PC-3 (cell line): ENCODE measurements at regions not wholly inside any gene's neighbourhood (a gene's known extent, or its start where the extent isn't known, plus 50 kb on each side); places are given as distances from the start of the nearest gene placed in this dataset.

Experiments used
- ATAC-seq: fragments of 200-7000 bp; cut with Tn5 transposase; 2 replicates; pipeline ENCODE4 v1.9.1; 2020; ENCODE audit warnings: mild to moderate bottlenecking, moderate library complexity
- BruUV-seq: library from RNA; stranded (reverse); fragments of 400-500 nt; replicated peaks from 2 replicates; lab custom pipeline; 2021; lab: Mats Ljungman, UMichigan
- CTCF ChIA-PET: fragments of 300-600 bp; sonication (Branson Sonifier 250); formaldehyde crosslinking; loops from one replicate; lab custom pipeline; 2022; ENCODE audit warnings: antibody characterized with exemption; lab: Charles Lee
- POLR2A ChIA-PET: fragments of 300-600 bp; sonication (Branson Sonifier 250); formaldehyde crosslinking; loops from one replicate; lab custom pipeline; 2022; ENCODE audit warnings: antibody characterized with exemption; ENCODE audit not compliant: unreplicated experiment; lab: Charles Lee
- DNase-seq: peaks from one replicate; pipeline ENCODE4 v3.0.0-alpha.2; 2015
- H2AFZ ChIP-seq: fragments of 300-600 bp; sonication (generic); 2 replicates; pipeline ENCODE4 v1.6.0; 2016; ENCODE audit warnings: antibody characterized with exemption, low read length
- H3F3A ChIP-seq: fragments of 300-600 bp; sonication (generic); one replicate; pipeline ENCODE4 v1.6.0; 2017; ENCODE audit warnings: antibody characterized with exemption, low read length, control low read depth, mild to moderate bottlenecking; ENCODE audit not compliant: unreplicated experiment
- H3K27ac ChIP-seq: fragments of 300-600 bp; sonication (generic); 2 replicates; pipeline ENCODE4 v1.5.1; 2016; ENCODE audit warnings: mild to moderate bottlenecking, low read length
- H3K27me3 ChIP-seq: fragments of 300-600 bp; sonication (generic); 2 replicates; pipeline ENCODE4 v1.6.1; 2016; ENCODE audit warnings: low read length, mixed read lengths
- H3K36me3 ChIP-seq: fragments of 300-600 bp; sonication (generic); 2 replicates; pipeline ENCODE4 v1.6.1; 2016; ENCODE audit warnings: low read depth, mixed run types, low read length, mixed read lengths
- H3K4me1 ChIP-seq: fragments of 300-600 bp; sonication (generic); 2 replicates; pipeline ENCODE4 v1.5.1; 2016; ENCODE audit warnings: low read length; ENCODE audit not compliant: insufficient read depth
- H3K4me2 ChIP-seq: fragments of 300-600 bp; sonication (generic); 2 replicates; pipeline ENCODE4 v1.6.0; 2016; ENCODE audit warnings: low read length
- H3K4me3 ChIP-seq: fragments of 300-600 bp; sonication (generic); 2 replicates; pipeline ENCODE4 v1.5.1; 2016; ENCODE audit warnings: mild to moderate bottlenecking, low read length, mixed read lengths
- H3K79me2 ChIP-seq: fragments of 300-600 bp; sonication (generic); 2 replicates; pipeline ENCODE4 v1.6.1; 2017; ENCODE audit warnings: low read length, mixed read lengths
- H3K9ac ChIP-seq: fragments of 300-600 bp; sonication (generic); 2 replicates; pipeline ENCODE4 v1.6.0; 2016; ENCODE audit warnings: mild to moderate bottlenecking, low read length
- H3K9me2 ChIP-seq: fragments of 300-600 bp; sonication (generic); replicated peaks from 2 replicates; pipeline ENCODE4 v1.6.1; 2016; ENCODE audit warnings: mixed run types, low read length, mixed read lengths
- H3K9me3 ChIP-seq: fragments of 300-600 bp; sonication (generic); 2 replicates; pipeline ENCODE4 v1.6.1; 2016; ENCODE audit warnings: low read length, mixed read lengths
- H4K20me1 ChIP-seq: fragments of 300-600 bp; sonication (generic); 2 replicates; pipeline ENCODE4 v1.6.1; 2016; ENCODE audit warnings: low read length, mixed read lengths
- EZH2 ChIP-seq: fragments of 300-600 bp; sonication (generic); IDR thresholded peaks from one replicate; pipeline ENCODE4 v1.6.1; 2017; ENCODE audit warnings: antibody characterized with exemption, mild to moderate bottlenecking, low read length; ENCODE audit not compliant: unreplicated experiment
- EZH2phosphoT487 ChIP-seq: fragments of 300-600 bp; sonication (generic); IDR thresholded peaks from 2 replicates; pipeline ENCODE4 v1.6.1; 2018; ENCODE audit warnings: mild to moderate bottlenecking, antibody characterized with exemption, low read length, borderline replicate concordance
- intact Hi-C: fragments of 100-400 bp; cut with micrococcal nuclease; formaldehyde crosslinking; loops from 2 replicates; pipeline ENCODE4 v1.9.0; 2023
- TF ChIP-seq, protein P1 (sequence below): fragments of 300-600 bp; sonication (generic); conservative IDR thresholded peaks from 2 replicates; pipeline ENCODE4 v1.5.1; 2017; ENCODE audit warnings: antibody characterized with exemption, low read depth, mild to moderate bottlenecking, low read length

DNA sequence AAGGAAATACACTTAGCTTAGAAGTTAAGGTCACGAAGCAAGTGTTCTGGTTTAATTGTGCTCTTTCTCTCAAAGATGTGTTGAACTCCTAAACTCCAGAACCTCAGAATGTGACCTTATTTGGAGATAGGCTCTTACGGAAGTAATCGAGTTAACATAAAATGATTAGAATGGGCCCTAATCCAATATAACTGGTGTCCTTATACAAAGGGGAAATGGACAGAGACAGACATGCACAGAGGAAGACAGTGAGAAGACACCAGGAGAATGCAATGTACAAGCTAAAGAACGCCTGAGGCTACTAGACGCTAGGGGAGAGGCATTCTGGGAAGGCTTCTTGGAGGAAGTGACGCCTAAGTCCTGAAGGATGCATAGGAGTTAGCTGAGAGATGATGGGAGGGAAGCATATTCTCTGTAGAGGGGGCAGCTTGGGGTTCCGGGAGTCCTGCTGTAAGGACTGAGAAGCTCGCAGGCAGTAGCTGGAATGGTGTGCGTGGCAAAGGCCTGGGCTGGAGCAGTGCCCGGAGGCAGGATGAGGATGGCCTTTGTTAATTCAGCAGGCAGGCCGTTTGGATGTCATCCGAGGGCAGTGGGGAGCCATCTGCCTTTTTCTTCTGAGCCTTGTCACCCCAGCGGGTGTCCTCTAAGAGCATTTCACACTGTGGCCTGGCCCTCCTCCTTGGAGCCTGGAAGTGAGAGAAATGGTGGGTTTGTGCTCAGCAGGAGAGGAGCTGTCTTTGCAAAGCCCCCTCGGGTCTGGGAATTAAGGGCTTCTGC lies 513.4 kb downstream of the SHQ1 start:
- no peak for TF ChIP-seq EZH2
- no peak for TF ChIP-seq EZH2phosphoT487
- TF ChIP-seq, protein P1, sequence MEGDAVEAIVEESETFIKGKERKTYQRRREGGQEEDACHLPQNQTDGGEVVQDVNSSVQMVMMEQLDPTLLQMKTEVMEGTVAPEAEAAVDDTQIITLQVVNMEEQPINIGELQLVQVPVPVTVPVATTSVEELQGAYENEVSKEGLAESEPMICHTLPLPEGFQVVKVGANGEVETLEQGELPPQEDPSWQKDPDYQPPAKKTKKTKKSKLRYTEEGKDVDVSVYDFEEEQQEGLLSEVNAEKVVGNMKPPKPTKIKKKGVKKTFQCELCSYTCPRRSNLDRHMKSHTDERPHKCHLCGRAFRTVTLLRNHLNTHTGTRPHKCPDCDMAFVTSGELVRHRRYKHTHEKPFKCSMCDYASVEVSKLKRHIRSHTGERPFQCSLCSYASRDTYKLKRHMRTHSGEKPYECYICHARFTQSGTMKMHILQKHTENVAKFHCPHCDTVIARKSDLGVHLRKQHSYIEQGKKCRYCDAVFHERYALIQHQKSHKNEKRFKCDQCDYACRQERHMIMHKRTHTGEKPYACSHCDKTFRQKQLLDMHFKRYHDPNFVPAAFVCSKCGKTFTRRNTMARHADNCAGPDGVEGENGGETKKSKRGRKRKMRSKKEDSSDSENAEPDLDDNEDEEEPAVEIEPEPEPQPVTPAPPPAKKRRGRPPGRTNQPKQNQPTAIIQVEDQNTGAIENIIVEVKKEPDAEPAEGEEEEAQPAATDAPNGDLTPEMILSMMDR: no peak

DNA sequence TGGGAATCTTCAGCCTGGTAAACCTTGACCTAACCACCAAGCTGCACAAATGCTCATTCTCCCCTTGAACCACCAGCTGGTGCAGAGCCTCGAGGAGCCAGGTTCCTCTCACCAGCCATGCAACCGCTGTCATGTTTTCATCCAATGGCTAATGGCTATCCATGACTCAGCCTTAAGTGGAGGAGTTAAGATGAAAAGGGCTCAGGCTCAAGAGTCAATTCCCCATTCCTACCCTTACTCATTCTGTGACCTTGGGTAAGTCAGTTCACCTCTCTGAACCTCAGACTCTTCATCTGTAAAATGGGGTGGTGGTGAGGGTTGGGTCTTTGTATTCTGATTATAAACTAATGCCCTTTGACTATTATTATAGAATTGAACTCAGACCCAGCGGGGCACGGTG lies 515.6 kb downstream of the SHQ1 start:
- DNase-seq (no peak), ATAC-seq (no peak)
- ChIA-PET POLR2A (interaction anchor here (0.7 kb wide), 1 partner anchor 137 kb away, joined by 5 read pairs; no protein-coding TSS in a partner anchor), CTCF (no interaction called here)
- intact Hi-C loops: no loop called here
- Histone ChIP-seq H3K9me2 (no peaks in the 10 kb centered on the region), H4K20me1 (no peaks in the 10 kb centered on the region), H3K9me3 (no peaks in the 10 kb centered on the region), H3F3A (no peaks in the 10 kb centered on the region), H3K4me2 (no peak overlapping the region), H3K4me3 (no peak overlapping the region), H3K27me3 (no peaks in the 10 kb centered on the region), H2AFZ (no peak overlapping the region), H3K27ac (no peak overlapping the region), H3K9ac (no peak overlapping the region), H3K4me1 (peaks cover 6% of the 10 kb centered on the region; the same call in 1 of the 2 replicates), H3K36me3 (no peaks in the 10 kb centered on the region), H3K79me2 (no peaks in the 10 kb centered on the region)
- no peak for TF ChIP-seq EZH2phosphoT487
- TF ChIP-seq, protein P1: no peak
- no peak for TF ChIP-seq EZH2
- no TSS peak for BruUV-seq

More for the DNA sequence above, 513.4 kb downstream of the SHQ1 start:
- ATAC-seq (no peak), DNase-seq (no peak)
- Histone ChIP-seq H3K9me3 (no peaks in the 10 kb centered on the region), H3F3A (no peaks in the 10 kb centered on the region), H4K20me1 (no peaks in the 10 kb centered on the region), H3K27me3 (no peaks in the 10 kb centered on the region), H3K36me3 (no peaks in the 10 kb centered on the region), H3K4me2 (no peak overlapping the region), H3K9me2 (no peaks in the 10 kb centered on the region), H2AFZ (no peak overlapping the region), H3K79me2 (no peaks in the 10 kb centered on the region), H3K4me3 (no peak overlapping the region), H3K4me1 (peaks cover 22% of the 10 kb centered on the region), H3K27ac (no peak overlapping the region), H3K9ac (no peak overlapping the region)
- BruUV-seq: no TSS peak
- CTCF ChIA-PET: no interaction called here
- POLR2A ChIA-PET: no interaction called here
- intact Hi-C loops: no loop called here

DNA sequence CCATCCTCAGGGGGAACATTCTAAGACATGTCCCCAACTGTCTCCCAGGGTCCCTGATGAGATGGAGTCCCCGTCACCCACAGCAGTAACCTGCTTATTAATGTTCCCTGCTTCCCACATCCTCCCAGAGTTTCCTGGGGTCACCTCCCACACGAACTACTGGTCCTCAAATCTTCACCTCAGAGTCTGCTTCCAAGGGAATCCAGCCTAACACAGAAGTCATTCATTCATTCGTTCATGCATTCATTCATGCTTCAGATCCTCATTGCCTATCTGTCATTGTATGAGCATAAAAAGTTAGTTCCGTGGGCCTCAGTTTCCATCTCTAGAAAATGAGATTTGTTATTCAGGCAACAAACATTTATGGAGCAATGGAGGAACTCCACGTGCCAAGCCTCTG lies 516.2 kb downstream of the SHQ1 start:
- no peak overlapping the region for H3K27ac ChIP-seq
- TF ChIP-seq, protein P1: no peak
- TF ChIP-seq EZH2phosphoT487 (no peak), EZH2 (no peak)
- H3K4me2 ChIP-seq: no peak overlapping the region
- no TSS peak for BruUV-seq
- H2AFZ ChIP-seq: no peak overlapping the region
- DNase-seq (no peak), ATAC-seq (no peak)
- no peaks in the 10 kb centered on the region for H3K36me3 ChIP-seq
- no peaks in the 10 kb centered on the region for H3K27me3 ChIP-seq
- no peaks in the 10 kb centered on the region for H3K9me3 ChIP-seq
- intact Hi-C loops: no loop called here
- no peak overlapping the region for H3K9ac ChIP-seq
- no peak overlapping the region for H3K4me3 ChIP-seq
- ChIA-PET CTCF (interaction anchor here (0.7 kb wide), 1 partner anchor 137 kb away, joined by 4 read pairs; no protein-coding TSS in a partner anchor), POLR2A (no interaction called here)
- peaks cover 3% of the 10 kb centered on the region; the same call in 1 of the 2 replicates for H3K4me1 ChIP-seq
- H3K9me2 ChIP-seq: no peaks in the 10 kb centered on the region
- H3K79me2 ChIP-seq: no peaks in the 10 kb centered on the region
- H4K20me1 ChIP-seq: no peaks in the 10 kb centered on the region
- H3F3A ChIP-seq: no peaks in the 10 kb centered on the region
